CD8-positive, alpha-beta memory T cell (primary cell): ENCODE measurements at regions not wholly inside any gene's neighbourhood (a gene's known extent, or its start where the extent isn't known, plus 50 kb on each side); places are given as distances from the start of the nearest gene placed in this dataset.

Experiments used
- CTCF ChIA-PET: fragments of 350-600 bp; sonication (Branson Sonifier 250); formaldehyde crosslinking; loops from one replicate; lab custom pipeline; 2021; ENCODE audit warnings: antibody characterized with exemption; lab: Charles Lee
- POLR2A ChIA-PET: fragments of 350-600 bp; sonication (Branson Sonifier 250); formaldehyde crosslinking; loops from one replicate; lab custom pipeline; 2021; ENCODE audit warnings: antibody characterized with exemption; lab: Charles Lee
- DNase-seq, 5 donors: peaks; one replicate each; pipeline versions ENCODE4 v3.0.0 to v3.0.0-alpha.2; 2020 to 2022; ENCODE audit warnings: mixed read lengths in 1 of 5
- H3K27ac ChIP-seq: one replicate; pipeline ENCODE4 v1.7.0; 2013; ENCODE audit warnings: low read depth, mild to moderate bottlenecking, low read length, moderate library complexity
- H3K27me3 ChIP-seq: 2 replicates; pipeline ENCODE4 v1.7.0; 2013; ENCODE audit warnings: low read length, mild to moderate bottlenecking; ENCODE audit not compliant: insufficient read depth, poor library complexity, severe bottlenecking
- H3K36me3 ChIP-seq: 2 replicates; pipeline ENCODE4 v1.7.0; 2013; ENCODE audit warnings: mild to moderate bottlenecking, low read length, moderate library complexity; ENCODE audit not compliant: insufficient read depth
- H3K4me1 ChIP-seq: 2 replicates; pipeline ENCODE4 v1.7.0; 2013; ENCODE audit warnings: mild to moderate bottlenecking, low read length, moderate library complexity; ENCODE audit not compliant: insufficient read depth
- H3K4me3 ChIP-seq: 2 replicates; pipeline ENCODE4 v1.7.0; 2013; ENCODE audit warnings: mild to moderate bottlenecking, low read length
- H3K9me3 ChIP-seq: 2 replicates; pipeline ENCODE4 v1.7.0; 2013; ENCODE audit warnings: mild to moderate bottlenecking, low read length
- H3K27ac Mint-ChIP-seq, 8 donors: one replicate each; pipeline ENCODE4 v1.8.0; 2020 to 2021; ENCODE audit warnings: mixed read lengths in 8 of 8, mild to moderate bottlenecking in 6 of 8, inconsistent platforms in 3 of 8, moderate library complexity in 3 of 8
- H3K27me3 Mint-ChIP-seq, 2 donors: one replicate each; pipeline ENCODE4 v1.8.0; 2020 to 2021; ENCODE audit warnings: mixed read lengths in 2 of 2, mild to moderate bottlenecking in 1 of 2, moderate library complexity in 1 of 2
- H3K36me3 Mint-ChIP-seq, 3 donors: one replicate each; pipeline ENCODE4 v1.8.0; 2020 to 2021; ENCODE audit warnings: mixed read lengths in 3 of 3, inconsistent platforms in 1 of 3, mild to moderate bottlenecking in 1 of 3
- H3K4me1 Mint-ChIP-seq, 3 donors: one replicate each; pipeline ENCODE4 v1.8.0; 2020 to 2021; ENCODE audit warnings: mixed read lengths in 3 of 3, inconsistent platforms in 1 of 3, mild to moderate bottlenecking in 1 of 3
- H3K4me3 Mint-ChIP-seq, 7 donors: one replicate each; pipeline ENCODE4 v1.8.0; 2020 to 2021; ENCODE audit warnings: mixed read lengths in 7 of 7, mild to moderate bottlenecking in 6 of 7, moderate library complexity in 4 of 7, inconsistent platforms in 2 of 7
- H3K9me3 Mint-ChIP-seq, 5 donors: one replicate each; pipeline ENCODE4 v1.8.0; 2020 to 2022; ENCODE audit warnings: mixed read lengths in 5 of 5, mild to moderate bottlenecking in 3 of 5, moderate library complexity in 2 of 5, inconsistent platforms in 1 of 5

DNA sequence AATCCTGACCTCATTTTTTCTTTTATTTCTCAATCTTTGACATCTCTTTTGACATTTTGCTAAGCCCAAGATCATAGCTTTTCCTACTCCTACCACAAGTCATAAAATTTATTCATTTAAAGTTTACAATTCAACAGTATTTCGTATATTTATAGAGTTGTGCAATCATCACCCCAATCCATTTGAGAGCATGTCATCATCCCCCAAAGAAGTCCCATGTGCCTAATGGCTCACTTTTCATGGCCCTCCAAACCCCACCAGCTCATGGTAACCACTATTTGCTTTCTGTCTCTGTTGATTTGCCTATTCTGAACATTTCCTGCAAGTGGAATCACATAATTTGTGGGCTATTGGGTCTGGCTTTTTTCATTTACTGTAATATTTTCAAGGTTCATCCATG, 52.5 kb upstream of the GLI3 start:
- no peaks in the 10 kb centered on the region for H3K36me3 ChIP-seq
- H3K36me3 Mint-ChIP-seq, result no peaks in the 10 kb centered on the region
- no peak overlapping the region for H3K4me3 Mint-ChIP-seq
- peaks cover 0 to 5% (median 0%) of the 10 kb centered on the region in 5 donors for H3K9me3 Mint-ChIP-seq
- H3K9me3 ChIP-seq, result no peaks in the 10 kb centered on the region
- no peaks in the 10 kb centered on the region for H3K4me1 Mint-ChIP-seq
- no peaks in the 10 kb centered on the region for H3K27me3 Mint-ChIP-seq
- no peak overlapping the region for H3K27ac Mint-ChIP-seq
- no peaks in the 10 kb centered on the region for H3K27me3 ChIP-seq
- H3K27ac ChIP-seq, result no peak overlapping the region
- H3K4me3 ChIP-seq, result no peak overlapping the region
- H3K4me1 ChIP-seq, result no peaks in the 10 kb centered on the region
- DNase-seq, result no peak
- ChIA-PET POLR2A (no interaction called here), CTCF (no interaction called here)
